Retinal pigment epithelial cell (primary cell): ENCODE measurements at regions not wholly inside any gene's neighbourhood (a gene's known extent, or its start where the extent isn't known, plus 50 kb on each side); places are given as distances from the start of the nearest gene placed in this dataset.
"Not testable (repeated sequence)": the region's sequence is repeated elsewhere in the genome, so short reads cannot be mapped to it uniquely, and the experiment has no call there.

ENCODE experiments used
- DNase-seq: peaks from one replicate; pipeline ENCODE4 v3.0.0-alpha.2; 2010; ENCODE audit warnings: low read depth
- H3K4me3 ChIP-seq: 2 replicates; pipeline ENCODE4 v1.5.1; 2011; ENCODE audit warnings: mild to moderate bottlenecking, low read length, control low read depth, moderate library complexity
- TF ChIP-seq, protein P1 (sequence below): conservative IDR thresholded peaks from 2 replicates; pipeline ENCODE4 v1.5.1; 2011; ENCODE audit warnings: low read depth, low read length, control low read depth, inconsistent platforms

- no peak for DNase-seq
- TF ChIP-seq, protein P1, sequence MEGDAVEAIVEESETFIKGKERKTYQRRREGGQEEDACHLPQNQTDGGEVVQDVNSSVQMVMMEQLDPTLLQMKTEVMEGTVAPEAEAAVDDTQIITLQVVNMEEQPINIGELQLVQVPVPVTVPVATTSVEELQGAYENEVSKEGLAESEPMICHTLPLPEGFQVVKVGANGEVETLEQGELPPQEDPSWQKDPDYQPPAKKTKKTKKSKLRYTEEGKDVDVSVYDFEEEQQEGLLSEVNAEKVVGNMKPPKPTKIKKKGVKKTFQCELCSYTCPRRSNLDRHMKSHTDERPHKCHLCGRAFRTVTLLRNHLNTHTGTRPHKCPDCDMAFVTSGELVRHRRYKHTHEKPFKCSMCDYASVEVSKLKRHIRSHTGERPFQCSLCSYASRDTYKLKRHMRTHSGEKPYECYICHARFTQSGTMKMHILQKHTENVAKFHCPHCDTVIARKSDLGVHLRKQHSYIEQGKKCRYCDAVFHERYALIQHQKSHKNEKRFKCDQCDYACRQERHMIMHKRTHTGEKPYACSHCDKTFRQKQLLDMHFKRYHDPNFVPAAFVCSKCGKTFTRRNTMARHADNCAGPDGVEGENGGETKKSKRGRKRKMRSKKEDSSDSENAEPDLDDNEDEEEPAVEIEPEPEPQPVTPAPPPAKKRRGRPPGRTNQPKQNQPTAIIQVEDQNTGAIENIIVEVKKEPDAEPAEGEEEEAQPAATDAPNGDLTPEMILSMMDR = no peak
- H3K4me3 ChIP-seq = no peak overlapping the region
These were observed 568.0 kb downstream of the PDHA2 start for GRCh38 chr4:96407738-96408463.

DNA sequence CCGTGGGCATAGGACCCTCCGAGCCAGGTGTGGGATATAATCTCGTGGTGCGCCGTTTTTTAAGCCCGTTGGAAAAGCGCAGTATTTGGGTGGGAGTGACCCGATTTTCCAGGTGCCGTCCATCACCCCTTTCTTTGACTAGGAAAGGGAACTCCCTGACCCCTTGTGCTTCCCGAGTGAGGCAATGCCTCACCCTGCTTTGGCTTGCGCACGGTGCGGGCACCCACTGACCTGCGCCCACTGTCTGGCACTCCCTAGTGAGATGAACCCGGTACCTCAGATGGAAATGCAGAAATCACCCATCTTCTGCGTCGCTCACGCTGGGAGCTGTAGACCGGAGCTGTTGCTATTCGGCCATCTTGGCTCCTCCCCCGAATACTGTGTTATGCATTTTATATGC, 575.0 kb downstream of the PDHA2 start:
- not testable (repeated sequence) for DNase-seq, H3K4me3 ChIP-seq

DNA sequence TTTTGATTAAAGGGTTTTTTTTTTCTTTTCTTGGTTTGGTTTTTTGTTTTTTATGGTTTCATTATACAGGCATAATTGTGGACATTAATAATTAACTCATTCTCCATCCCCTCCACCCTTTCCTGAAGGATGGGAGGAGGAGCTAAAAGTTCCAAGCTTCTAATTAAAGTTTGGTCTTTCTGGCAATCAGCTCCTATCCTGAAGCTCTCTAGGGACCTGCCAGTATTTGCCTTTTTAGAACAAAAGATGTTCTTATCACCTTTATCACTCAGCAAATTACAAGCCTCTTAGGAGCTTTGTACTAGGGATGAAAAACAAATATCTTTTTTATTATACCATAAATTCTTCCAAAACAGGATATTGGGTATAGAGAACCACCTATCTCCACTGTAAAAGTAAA, 589.8 kb downstream of the PDHA2 start:
- no peak overlapping the region for H3K4me3 ChIP-seq
- DNase-seq = no peak
- TF ChIP-seq, protein P1 = no peak

DNA sequence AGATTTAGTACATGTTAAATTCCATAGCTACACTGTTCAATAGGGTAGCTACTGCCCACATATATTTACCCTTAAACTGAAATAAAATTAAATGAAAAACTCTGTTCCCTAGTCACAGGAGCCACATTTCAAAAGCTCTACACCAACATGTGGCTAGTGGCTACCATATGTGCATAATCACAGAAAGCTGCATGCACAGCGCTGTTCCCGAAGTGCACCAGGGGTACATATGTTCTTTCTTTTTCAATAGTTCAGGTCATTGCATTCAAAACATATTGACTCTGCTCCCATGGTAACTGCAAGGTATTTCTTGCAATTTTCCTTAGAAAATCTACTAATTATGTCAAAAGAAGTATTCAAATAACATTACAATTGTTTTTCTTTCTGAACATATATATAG, 591.2 kb downstream of the PDHA2 start:
- TF ChIP-seq, protein P1 = no peak
- no peak overlapping the region for H3K4me3 ChIP-seq
- no peak for DNase-seq

GRCh38 chr4:96448315-96448872, 608.5 kb downstream of the PDHA2 start:
- TF ChIP-seq, protein P1 = no peak
- no peak overlapping the region for H3K4me3 ChIP-seq
- DNase-seq = no peak

DNA sequence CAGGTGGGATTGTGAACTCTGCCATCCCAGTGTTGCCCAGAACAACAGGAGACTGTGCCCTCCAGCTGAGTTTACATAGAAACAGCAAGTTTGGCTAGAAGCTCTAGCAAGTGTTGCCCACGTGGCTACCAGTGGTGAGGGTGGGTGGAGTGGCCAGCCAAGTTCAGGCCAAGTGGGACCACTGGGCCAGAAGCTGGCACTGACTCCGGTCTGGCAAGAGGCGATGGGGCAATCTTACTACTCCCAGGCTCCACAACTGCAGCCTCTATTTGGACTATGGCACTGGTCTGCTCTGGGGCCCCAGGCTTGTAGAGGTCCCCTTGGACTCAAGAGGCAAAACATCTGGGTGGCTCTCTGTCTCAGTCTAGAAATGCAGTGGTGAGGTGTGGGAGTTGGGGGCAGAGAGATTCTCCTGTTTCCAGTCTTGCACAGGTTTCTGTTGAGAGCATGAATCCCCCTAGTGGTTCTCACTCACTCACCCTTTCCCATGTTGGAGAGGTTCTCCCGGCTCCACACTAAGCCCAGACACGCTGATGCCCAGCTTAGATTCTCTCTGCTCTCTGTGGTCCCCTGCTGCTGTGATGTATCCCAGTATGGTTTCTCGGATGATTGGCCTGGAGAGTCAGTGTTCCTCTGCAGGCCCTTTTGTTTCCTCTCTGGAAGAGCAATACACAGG, 615.3 kb downstream of the PDHA2 start:
- no peak overlapping the region for H3K4me3 ChIP-seq
- TF ChIP-seq, protein P1 = no peak
- no peak for DNase-seq

DNA sequence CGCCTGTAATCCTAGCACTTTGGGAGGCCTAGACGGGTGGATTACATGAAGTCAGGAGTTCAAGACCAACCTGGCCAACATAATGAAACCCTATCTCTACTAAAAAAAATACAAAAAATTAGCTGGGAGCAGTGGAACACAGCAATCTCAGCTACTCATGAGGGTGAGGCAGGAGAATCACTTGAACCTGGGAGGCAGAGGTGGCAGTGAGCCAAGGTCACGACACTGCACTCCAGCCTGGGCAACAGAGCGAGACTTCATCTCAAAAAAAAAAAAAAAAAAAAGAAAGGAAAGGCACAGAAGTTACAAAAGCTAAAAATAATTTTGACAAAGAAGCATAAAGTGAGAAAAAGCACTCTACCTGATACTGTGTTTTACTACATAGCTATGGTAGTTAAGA, 618.1 kb downstream of the PDHA2 start:
- not testable (repeated sequence) for H3K4me3 ChIP-seq, DNase-seq

- TF ChIP-seq, protein P1 = no peak
- DNase-seq = no peak
- H3K4me3 ChIP-seq = no peak overlapping the region
These were observed 619.2 kb downstream of the PDHA2 start for GRCh38 chr4:96459105-96459504.
